ENCODE measurements at regions not wholly inside any gene's neighbourhood (a gene's known extent, or its start where the extent isn't known, plus 50 kb on each side); places are given as distances from the start of the nearest gene placed in this dataset.

GRCh38 chr1:194069168-194069830 lies 882.9 kb upstream of the B3GALT2 start:
- TF ChIP-seq CTCF (IDR thresholded peaks at IDR 0.05; ENCODE audit: extremely low read depth in 1 of 2, insufficient read depth in 1 of 2, low read depth in 1 of 2, low read length in 2 of 2) (no peak), POLR2AphosphoS5 (IDR thresholded peaks at IDR 0.05; ENCODE audit: insufficient read depth, low read depth, low read length) (no peak), JUN (IDR thresholded peaks at IDR 0.05; ENCODE audit: borderline replicate concordance, insufficient read depth, insufficient read length, low read depth) (no peak)
